Suprapubic skin (tissue), 4 donors: ENCODE measurements at regions not wholly inside any gene's neighbourhood (a gene's known extent, or its start where the extent isn't known, plus 50 kb on each side); places are given as distances from the start of the nearest gene placed in this dataset.
"Not testable (repeated sequence)": the region's sequence is repeated elsewhere in the genome, so short reads cannot be mapped to it uniquely, and the experiment has no call there.

ENCODE experiments used
- DNase-seq, 2 donors: peaks; one replicate each; pipeline ENCODE4 v3.0.0-alpha.2; 2019; ENCODE audit warnings: low spot score in 2 of 2
- H3K27ac ChIP-seq: fragments of 200-600 bp; sonication (generic); one replicate; pipeline ENCODE4 v1.5.1; 2019
- H3K27me3 ChIP-seq: fragments of 200-600 bp; sonication (generic); one replicate; pipeline ENCODE4 v1.5.1; 2019
- H3K36me3 ChIP-seq: fragments of 200-600 bp; sonication (generic); one replicate; pipeline ENCODE4 v1.5.1; 2019
- H3K4me1 ChIP-seq: fragments of 200-600 bp; sonication (generic); one replicate; pipeline ENCODE4 v1.5.1; 2019
- H3K4me3 ChIP-seq: fragments of 200-600 bp; sonication (generic); one replicate; pipeline ENCODE4 v1.5.1; 2019; ENCODE audit warnings: mild to moderate bottlenecking
- H3K9me3 ChIP-seq: fragments of 200-600 bp; sonication (generic); one replicate; pipeline ENCODE4 v1.5.1; 2019
- CTCF ChIP-seq, 2 donors: fragments of 200-600 bp in 1 of 2; fragments of 450-650 bp in 1 of 2; sonication (generic) in 1 of 2; IDR thresholded peaks; one replicate each; pipeline ENCODE4 v1.5.1; 2016 to 2019; ENCODE audit warnings: antibody characterized with exemption in 2 of 2, mild to moderate bottlenecking in 1 of 2, moderate library complexity in 1 of 2
- EP300 ChIP-seq: sonication (generic); formaldehyde crosslinking; IDR thresholded peaks from one replicate; pipeline ENCODE4 v1.6.1; 2017; ENCODE audit warnings: antibody characterized with exemption
- POLR2A ChIP-seq, 2 donors: fragments of 450-650 bp; IDR thresholded peaks; one replicate each; pipeline ENCODE4 v1.6.1; 2017; ENCODE audit warnings: antibody characterized with exemption in 2 of 2, mild to moderate bottlenecking in 2 of 2, moderate library complexity in 2 of 2
- POLR2AphosphoS5 ChIP-seq, 3 donors: sonication (generic); formaldehyde crosslinking; IDR thresholded peaks; one replicate each; pipeline ENCODE4 v1.6.1; 2017; ENCODE audit warnings: antibody characterized with exemption in 3 of 3
- WGBS: methylation state at CpG from one replicate; pipeline ENCODE4 v1.1.5; 2018; 5-methylcytosine and 5-hydroxymethylcytosine counted together

GRCh38 chr5:18526792-18527405, 892.6 kb downstream of the TAF11L14 start:
- H3K4me1 ChIP-seq = no peaks in the 10 kb centered on the region
- TF ChIP-seq POLR2A (IDR thresholded peaks at IDR 0.05) = no peak
- no peak for TF ChIP-seq POLR2AphosphoS5 (IDR thresholded peaks at IDR 0.05)
- TF ChIP-seq EP300 = no peak
- no peak for TF ChIP-seq CTCF (IDR thresholded peaks at IDR 0.05)
- no peak overlapping the region for H3K27ac ChIP-seq
- 75% methylated on average over 3 of the region's 3 CpGs for WGBS
- no peak for DNase-seq
- no peak overlapping the region for H3K4me3 ChIP-seq
- no peaks in the 10 kb centered on the region for H3K36me3 ChIP-seq
- H3K27me3 ChIP-seq = no peaks in the 10 kb centered on the region
- no peaks in the 10 kb centered on the region for H3K9me3 ChIP-seq

- no peak for DNase-seq
- 77% methylated on average over 3 of the region's 7 CpGs for WGBS
- no peaks in the 10 kb centered on the region for H3K9me3 ChIP-seq
- no peaks in the 10 kb centered on the region for H3K36me3 ChIP-seq
- TF ChIP-seq POLR2AphosphoS5 (IDR thresholded peaks at IDR 0.05) (no peak), POLR2A (IDR thresholded peaks at IDR 0.05) (no peak), CTCF (IDR thresholded peaks at IDR 0.05) (no peak), EP300 (no peak)
- H3K4me1 ChIP-seq = no peaks in the 10 kb centered on the region
- H3K27me3 ChIP-seq = no peaks in the 10 kb centered on the region
- no peak overlapping the region for H3K4me3 ChIP-seq
- H3K27ac ChIP-seq = no peak overlapping the region
Observed at GRCh38 chr5:18533137-18533536, 898.9 kb downstream of the TAF11L14 start.

- H3K4me3 ChIP-seq = no peak overlapping the region
- 86% methylated on average over 3 of the region's 3 CpGs for WGBS
- no peak for DNase-seq
- no peaks in the 10 kb centered on the region for H3K9me3 ChIP-seq
- H3K36me3 ChIP-seq = no peaks in the 10 kb centered on the region
- no peaks in the 10 kb centered on the region for H3K27me3 ChIP-seq
- H3K4me1 ChIP-seq = no peaks in the 10 kb centered on the region
- no peak overlapping the region for H3K27ac ChIP-seq
- no peak for TF ChIP-seq POLR2AphosphoS5 (IDR thresholded peaks at IDR 0.05)
- no peak for TF ChIP-seq EP300
- no peak for TF ChIP-seq CTCF (IDR thresholded peaks at IDR 0.05)
- no peak for TF ChIP-seq POLR2A (IDR thresholded peaks at IDR 0.05)
Observed at GRCh38 chr5:18534119-18534518, 899.9 kb downstream of the TAF11L14 start.

GRCh38 chr5:18535753-18536152, 901.5 kb downstream of the TAF11L14 start:
- not testable (repeated sequence) for H3K4me1 ChIP-seq, H3K36me3 ChIP-seq, H3K27ac ChIP-seq, H3K4me3 ChIP-seq, H3K27me3 ChIP-seq, H3K9me3 ChIP-seq, DNase-seq
- WGBS = 90% methylated on average over 7 of the region's 7 CpGs

- Histone ChIP-seq H3K9me3 (peaks cover 4% of the 10 kb centered on the region), H3K36me3 (no peaks in the 10 kb centered on the region), H3K27me3 (no peaks in the 10 kb centered on the region), H3K4me3 (no peak overlapping the region), H3K27ac (no peak overlapping the region), H3K4me1 (no peaks in the 10 kb centered on the region)
- DNase-seq = no peak
- no peak for TF ChIP-seq EP300
- TF ChIP-seq POLR2AphosphoS5 (IDR thresholded peaks at IDR 0.05) = no peak
- no peak for TF ChIP-seq CTCF (IDR thresholded peaks at IDR 0.05)
- TF ChIP-seq POLR2A (IDR thresholded peaks at IDR 0.05) = no peak
- 89% methylated on average over 6 of the region's 6 CpGs for WGBS
Observed at GRCh38 chr5:18544421-18544820, 910.2 kb downstream of the TAF11L14 start.

GRCh38 chr5:18546591-18546990, 912.3 kb downstream of the TAF11L14 start:
- TF ChIP-seq CTCF (IDR thresholded peaks at IDR 0.05) (no peak), POLR2AphosphoS5 (IDR thresholded peaks at IDR 0.05) (no peak), EP300 (no peak), POLR2A (IDR thresholded peaks at IDR 0.05) (no peak)
- DNase-seq = no peak
- Histone ChIP-seq H3K9me3 (peaks cover 4% of the 10 kb centered on the region), H3K36me3 (no peaks in the 10 kb centered on the region), H3K4me3 (no peak overlapping the region), H3K27ac (no peak overlapping the region), H3K27me3 (no peaks in the 10 kb centered on the region), H3K4me1 (no peaks in the 10 kb centered on the region)
